Fibroblast of skin of right quadriceps (primary cell): ENCODE measurements at regions not wholly inside any gene's neighbourhood (a gene's known extent, or its start where the extent isn't known, plus 50 kb on each side); places are given as distances from the start of the nearest gene placed in this dataset.

Experiments
- DNase-seq: peaks from one replicate; pipeline ENCODE4 v3.0.0-alpha.2; 2013

DNA sequence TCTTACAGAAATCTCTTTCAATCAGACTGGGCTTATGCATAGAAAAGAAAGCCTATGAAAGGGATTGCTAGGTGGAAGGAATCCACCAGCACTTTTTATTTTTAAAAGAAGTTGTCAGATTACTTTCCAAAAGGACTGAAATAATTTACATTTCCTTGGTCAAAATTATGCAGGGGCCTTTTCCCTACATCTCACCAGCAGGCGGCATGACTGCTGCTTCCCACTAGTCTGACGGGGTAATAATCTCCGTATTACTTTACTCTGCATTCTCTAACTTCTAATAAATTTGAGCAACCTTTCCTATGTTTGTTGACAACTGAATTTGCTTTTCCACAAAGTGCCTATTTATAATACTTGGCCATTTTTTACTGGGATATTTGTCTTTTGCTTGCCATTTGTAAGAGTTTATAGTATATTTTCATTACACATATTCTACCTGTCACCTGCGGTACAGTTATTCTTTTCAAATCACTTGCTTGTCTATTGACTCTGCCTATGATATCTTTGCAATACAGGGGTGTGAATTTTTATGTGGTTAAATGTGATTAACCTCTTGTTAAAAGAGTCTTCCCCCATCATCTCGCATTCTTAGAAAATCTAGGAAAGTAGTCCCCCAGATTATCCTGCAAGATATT, 51.9 kb upstream of the USP47 start:
- peak; percentile 26 for DNase-seq

DNA sequence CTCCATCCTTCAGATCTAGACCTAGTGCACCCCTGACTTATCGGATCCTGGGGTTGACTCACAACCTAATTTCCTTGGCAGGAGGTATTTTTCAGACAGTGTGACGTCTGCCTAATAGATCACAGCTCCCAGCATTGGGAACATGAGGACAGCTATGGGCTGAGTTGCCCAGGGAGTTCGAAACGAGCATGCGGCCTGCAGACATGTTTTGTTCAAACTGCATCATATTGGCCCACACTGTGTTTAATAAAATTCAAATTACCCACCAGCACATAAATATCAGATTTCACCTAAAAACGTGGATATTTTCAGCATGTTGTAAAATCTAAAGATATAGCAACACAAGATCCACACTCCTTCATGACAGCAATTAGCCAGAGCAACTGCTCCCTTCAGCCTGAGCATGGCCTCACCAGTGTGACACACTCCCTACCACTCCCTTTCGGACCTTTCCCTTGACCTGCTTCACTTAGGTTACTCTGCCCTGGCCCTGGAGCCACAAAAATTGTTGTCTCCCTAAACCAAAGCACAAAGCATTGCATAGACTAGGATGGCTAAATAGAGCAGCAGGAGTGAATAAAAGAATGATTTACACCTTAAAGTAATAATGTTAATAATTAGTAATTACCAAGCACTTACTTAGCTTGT, 53.6 kb upstream of the USP47 start:
- DNase-seq, result no peak

DNA sequence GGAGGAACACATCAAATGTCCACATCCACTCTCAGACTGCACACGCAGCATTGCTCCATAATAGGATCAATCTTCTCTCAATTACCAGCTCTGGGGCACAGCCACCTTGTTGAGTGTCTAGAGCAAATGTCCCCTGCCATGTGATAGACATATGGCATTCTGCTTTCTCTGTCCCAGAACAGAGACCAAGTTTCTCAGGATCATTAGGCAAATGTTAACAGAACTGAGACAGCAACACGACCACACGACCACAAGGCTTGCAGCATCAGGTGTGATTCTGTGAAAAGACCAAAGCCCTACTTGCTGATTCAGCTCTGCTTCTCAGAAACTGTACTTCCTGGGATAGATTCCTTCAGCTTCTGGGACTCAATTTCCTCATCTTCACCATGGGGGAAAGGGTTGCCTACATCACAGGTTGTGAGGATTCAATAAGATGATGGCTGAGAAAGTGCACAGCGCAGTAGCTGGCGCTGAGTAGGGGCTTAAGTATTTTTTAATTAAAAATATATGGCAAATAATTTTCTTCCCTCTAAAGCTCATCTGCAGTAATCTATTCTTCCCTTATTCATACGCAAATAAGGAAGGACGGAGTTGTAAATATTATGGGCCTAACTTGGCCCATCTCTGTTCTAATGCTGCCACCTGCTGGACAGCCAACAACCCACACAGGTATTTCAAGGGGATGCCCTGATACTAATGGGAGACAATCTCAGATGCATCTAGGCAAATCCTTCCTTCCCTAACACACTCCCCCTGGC, 54.3 kb upstream of the USP47 start:
- DNase-seq, result peak; percentile 68

DNA sequence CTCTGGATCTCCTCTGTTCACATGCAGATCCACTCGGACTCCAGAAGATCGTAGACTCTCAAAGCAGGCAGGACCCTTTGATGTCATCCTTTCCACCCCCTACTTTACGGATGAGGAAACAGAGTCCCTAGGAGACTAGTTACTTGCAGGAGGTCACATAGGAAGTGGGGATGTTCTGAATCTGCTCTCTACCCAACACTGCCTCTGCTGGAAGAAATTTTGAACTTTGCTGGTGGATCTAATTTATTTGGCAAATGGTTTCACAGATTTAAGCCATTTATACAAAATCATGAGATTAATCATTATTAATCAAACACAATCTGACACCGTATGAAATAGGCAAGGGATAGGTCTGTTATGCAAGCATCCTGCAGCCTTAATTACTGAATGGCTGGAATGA, 55.0 kb upstream of the USP47 start:
- peak; percentile 22 for DNase-seq

DNA sequence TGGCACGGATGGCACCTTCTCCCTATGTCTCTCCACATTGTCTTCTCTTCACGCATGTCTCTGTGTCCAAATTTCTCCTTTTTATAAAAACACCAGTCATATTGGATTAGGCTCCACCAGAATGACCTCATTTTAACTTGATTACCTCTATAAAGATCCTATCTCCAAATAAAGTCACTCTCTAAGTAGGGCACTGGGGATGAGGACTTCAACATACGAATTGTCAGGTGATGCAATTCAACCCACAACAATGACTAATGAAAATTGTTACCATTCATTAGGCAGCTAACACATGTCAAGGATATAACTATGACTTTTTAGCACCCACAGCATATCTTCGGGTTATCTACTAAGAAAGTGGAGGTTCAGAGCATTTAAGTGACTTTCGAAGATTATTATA, 55.5 kb upstream of the USP47 start:
- peak; percentile 11 for DNase-seq

DNA sequence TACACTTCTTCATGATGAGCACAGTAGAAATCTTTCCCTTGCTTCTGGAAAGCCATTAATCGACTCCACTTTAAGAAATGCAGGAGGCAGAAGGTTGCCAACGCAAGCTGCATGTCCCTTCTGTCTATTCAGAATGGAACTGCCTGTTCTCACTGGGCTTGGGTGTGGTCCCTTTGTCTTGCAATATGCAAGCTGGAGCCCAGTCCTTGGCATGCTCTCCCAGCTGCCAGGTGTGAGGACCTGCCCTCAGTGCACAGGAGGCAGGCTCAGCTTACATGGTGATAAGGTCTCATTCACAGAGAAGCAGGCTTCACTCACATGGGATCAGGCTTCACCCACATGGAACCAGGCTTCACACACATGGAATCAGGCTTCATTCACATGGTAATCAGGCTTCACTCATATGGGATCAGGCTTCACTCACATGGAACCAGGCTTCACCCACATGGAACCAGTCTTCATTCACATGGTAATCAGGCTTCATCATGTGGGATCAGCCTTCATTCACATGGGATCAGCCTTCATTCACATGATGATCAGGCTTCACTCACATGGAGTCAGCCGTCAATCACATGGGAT, 59.2 kb upstream of the USP47 start:
- no peak for DNase-seq

DNA sequence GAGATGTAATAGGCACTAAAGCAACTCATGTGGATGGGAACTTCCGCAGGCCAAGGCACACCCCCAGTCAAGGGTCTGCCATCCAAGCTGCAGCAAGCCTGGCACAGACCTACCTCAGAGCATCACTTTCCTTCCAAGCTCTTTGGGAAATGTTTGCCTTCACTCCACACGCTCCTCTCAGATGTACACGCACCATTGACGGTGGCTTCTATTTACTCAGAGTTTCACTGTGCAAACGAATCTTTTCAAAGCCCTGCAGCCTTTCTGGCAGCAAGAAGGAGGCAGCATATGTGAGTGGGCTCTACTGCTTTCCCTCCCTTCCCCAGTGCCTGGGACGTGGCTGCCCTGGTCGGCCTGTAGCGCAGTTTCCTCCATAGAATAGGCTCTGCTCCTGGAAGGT, 60.9 kb upstream of the USP47 start:
- no peak for DNase-seq

DNA sequence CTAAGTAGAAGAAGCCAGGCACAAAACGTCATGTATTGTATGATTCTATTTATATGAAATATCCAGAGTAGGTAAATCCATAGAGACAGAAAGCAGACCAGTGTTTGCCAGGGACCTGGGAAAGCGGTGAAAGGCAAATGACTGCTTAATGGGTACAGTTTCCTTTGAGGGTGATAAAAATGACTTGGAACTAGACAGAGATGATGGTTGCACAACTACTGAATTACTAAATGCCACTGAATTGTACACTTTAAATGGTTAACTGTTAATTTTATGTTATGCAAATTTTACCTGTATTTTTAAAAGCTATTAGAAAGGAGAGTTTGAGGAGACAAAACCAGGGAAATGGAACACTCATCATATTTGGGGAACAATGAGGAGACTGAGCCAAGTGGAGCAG, 61.8 kb upstream of the USP47 start:
- DNase-seq, result no peak

DNA sequence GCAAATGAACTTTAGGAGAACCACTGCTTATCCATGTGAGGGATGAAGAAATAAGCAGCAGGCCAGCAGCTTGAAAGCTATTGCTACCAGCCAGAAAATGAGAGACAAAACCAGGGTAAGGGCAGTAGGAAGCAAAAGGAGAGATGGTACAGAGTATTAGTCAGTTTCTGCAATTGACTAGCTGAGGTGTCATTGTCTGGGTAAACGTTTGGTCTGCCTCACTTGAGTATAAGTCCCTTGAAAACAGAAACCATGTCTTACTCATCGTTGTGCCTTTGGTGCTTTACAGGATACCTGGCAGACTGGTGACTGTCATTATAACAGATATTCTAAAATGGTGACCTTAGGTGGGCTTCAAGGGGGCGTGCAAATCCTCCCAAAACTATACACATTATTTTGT, 63.9 kb upstream of the USP47 start:
- no peak for DNase-seq

DNA sequence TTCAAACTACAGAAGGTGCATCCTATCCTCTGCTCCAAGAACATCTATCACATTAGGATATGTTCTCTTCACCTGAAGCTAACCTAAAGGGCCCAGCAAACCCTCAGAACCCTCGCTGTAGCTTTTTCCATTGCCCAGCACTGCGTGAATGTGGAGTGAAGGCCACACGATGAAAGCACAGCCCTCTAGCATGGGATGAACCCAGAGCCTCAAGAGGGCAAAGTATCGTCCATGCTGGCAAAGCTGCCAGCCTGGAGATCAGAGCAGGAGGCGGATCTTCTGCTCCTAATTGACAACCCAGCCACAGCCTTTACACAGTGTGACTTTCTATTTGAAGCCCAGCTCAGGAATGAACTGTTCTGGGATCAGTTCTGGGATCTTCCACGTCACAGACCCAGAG, 65.1 kb upstream of the USP47 start:
- DNase-seq, result no peak

DNA sequence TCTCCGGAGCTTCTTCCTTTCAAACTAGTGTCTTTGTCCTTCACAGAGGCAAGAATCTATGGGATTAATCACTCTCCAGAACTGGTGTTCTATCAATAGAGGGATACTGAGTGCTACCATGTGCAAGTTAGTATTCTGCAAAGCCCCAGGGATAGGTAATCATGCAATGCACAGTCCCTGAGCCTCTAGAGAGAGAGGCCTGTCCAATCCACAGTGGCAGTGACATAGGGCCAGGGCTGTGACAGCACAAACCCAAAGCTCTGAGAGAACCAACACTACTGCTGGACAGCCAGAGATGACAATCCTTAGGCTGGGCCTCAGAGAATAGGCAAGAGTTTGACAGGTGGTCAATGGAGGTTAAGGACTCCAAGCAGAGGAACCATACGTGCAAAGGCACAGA, 66.8 kb upstream of the USP47 start:
- no peak for DNase-seq

DNA sequence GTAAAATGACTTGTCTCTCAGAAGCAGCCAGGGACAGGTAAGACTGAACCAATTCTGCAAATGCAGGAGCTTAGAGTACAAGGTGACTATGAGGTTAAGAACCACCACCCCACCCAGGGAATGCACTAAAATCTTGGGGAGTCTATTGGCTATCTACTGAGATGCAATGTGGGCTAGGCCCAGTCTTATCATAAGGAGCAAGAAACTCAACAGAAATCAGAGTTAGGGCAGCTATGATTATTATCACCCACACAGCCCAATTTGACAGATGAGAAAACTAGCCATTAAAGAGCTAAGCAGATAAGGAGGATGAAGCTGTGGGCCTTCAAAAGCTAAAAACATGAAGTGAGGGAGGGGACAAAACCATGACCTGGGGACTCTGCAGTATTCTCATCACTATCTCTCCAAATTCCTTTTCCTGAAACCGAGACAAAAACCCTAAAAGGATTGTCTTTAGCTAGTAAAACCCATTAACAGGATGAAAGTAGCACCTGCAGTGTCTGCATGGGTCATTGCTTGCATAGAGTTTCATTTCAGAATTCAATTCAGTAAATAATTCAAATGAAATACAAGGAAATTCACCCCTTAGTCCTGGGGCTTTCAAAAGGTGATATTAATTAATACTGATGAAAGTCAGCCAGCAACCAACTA, 68.8 kb upstream of the USP47 start:
- DNase-seq, result no peak

DNA sequence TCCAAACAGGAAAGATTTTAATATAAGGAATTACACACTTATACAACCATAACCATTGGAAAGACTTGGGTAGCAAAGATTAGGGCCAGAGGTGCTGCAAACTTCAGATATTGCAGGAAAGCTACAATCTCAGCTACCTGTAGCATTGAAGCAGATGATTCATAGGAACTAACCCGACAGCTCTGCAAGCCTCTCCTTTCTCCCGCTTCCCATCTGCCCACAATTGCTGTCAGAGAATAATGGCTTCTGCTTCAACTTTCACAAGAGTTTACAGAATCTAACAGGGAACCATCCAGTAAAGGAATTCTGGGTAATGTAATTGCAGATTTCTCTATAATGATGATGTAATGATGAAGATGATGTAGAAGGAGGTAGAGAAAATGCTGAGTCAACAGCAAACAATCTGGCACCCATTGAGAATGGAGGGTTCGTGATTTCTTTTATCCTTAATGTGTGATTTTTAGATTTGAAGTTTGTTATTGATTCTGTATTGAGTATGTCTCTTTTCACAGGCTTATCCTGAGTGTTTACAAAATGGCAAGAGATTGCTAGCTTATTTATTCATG, 70.8 kb upstream of the USP47 start:
- no peak for DNase-seq

DNA sequence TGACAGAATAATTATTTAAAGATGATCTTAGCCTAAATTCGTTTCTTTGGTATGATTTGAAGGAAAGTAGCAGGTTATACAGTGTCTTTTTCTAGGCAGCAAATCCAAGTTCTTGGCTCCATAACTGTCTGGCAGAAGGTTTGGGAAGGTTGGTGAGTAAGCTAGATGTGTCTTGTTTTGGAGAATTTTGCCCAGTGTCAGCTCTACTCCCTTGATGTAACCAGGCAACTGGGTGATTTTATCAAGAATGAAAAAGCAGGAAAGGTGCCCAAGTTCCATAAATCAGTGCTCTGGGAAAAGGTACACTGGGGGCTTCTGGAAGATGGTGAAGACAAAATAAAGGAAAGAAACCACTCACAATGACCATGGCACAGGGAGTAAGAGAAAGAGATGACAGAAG, 71.5 kb upstream of the USP47 start:
- no peak for DNase-seq

DNA sequence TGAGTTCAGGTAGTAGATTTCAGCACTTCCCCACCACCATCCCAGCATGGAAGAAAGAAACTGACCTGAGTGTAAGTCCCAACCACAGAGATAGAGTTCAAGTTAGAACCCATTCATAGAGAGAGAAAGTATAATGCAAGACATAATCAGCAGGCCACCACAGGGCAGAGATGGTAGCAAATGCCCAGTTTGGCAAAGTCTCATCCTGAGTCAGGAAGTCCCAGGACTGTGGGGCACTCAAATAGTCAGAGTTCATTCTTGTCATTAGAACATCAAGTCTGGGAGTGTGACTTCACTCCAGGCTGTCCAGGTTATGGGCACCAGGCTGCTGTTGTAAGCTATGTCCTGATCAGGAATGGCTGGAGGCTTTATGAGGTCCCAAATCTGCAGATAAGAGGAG, 72.0 kb upstream of the USP47 start:
- DNase-seq, result no peak

DNA sequence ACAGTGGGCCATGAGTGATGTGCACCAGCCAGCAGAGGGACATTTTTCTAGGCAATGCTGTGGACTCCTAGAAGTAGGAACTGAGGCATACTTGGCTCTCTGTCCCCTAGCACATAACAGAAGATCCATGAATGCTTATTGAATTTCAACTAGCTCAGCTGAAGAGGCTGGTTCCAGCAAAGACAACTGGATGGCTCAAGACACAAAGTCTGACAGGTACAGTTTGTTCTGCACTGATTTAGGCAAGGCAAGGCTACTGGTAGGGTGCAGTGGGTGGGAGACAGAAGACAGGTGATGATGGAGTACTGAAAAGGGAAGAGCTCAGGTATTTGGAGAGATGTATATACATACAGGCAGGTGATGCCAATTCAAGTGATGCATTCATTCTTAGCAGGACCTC, 72.4 kb upstream of the USP47 start:
- no peak for DNase-seq

DNA sequence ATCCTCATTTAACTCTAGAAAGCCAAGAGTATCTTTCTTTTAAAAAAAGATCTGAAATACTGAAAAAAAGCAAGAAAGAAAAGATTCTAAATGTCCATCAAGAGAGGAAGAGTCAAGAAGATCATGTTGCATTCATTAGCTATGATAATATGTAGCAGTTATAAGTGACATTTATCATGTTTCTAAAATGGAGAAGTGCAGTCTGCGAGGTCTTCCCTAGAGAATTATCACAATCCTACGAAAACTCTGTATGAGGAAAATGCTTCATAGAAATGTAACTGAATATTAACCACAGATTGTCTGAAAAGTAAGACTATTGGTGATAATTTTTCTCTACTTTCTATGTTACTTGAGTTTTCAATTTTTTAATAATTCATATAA, 77.4 kb upstream of the USP47 start:
- DNase-seq, result no peak

DNA sequence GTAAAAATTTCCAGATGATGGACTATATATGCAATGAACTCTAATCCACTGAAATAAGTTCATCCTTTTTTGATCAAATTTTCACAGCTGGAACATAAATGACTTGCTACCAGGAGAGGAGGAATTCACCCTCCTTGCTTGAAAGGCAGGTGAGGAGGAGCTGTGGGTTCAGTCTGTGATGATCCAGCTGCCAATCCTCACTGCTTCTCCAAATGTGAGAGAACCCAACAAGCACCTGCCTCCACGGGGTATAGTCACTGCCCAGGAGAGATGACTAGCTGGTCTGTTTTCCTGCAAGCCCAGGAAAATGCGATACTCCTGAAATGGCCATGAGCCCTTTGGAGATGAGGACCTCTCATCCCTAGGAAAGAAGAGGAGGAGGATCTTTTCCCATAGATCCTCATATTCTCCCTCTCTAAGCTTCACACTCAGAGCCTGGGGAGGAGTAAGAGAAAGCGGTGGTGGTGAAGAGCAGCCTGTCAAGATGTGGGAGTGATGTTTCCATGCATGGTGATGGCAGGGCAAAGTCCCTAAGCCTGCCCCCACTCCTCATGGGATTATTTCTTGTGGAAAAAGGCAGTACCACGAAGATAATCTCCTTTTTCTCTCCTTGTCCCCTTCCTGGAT, 77.9 kb upstream of the USP47 start:
- no peak for DNase-seq

DNA sequence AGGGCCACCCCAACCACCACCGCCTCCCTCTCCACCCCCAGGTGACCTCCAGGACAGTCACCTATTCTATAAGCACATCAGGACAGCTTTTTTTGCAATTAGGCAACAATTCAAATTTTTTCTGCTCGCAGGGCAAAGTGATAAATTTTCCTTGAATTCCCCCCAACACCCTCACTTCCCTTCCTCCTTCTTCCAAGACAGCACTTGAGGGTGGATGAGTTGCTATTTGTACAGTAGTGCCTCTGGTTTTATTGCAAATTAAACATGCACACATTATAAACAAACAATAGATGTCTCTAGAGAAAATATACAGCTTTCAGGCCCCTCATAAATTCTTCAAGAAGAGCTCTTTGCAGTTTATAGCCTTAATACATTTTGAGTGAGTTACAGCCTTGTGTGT, 80.9 kb upstream of the USP47 start:
- no peak for DNase-seq

DNA sequence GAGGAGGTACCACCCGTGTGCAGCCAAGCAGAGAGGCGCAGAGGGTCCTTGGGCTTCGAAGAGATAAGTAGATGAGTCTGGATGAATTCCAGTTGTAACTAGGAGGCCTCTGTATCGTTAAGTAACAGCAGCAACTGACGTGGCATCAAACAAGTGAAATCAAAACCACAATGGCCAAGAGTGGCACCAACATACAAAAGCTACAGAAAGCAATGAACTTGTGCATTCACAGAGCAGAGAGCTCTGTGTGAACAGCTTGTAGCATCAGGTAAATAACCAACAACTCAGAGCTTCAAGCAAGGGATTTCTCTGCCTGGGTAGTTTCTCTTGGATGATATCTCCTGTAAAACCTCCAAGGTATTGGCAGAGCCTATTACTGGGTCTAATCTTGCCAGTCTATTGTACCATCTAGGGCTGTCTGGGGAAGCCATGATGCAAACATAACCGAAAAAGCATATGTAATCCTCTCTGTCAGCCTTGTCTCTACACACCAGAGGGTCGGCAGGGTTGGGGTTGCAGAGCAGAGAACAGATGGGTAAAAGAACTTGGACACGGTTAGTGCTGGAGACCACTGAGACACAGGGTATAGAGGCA, 83.1 kb upstream of the USP47 start:
- DNase-seq, result no peak

DNA sequence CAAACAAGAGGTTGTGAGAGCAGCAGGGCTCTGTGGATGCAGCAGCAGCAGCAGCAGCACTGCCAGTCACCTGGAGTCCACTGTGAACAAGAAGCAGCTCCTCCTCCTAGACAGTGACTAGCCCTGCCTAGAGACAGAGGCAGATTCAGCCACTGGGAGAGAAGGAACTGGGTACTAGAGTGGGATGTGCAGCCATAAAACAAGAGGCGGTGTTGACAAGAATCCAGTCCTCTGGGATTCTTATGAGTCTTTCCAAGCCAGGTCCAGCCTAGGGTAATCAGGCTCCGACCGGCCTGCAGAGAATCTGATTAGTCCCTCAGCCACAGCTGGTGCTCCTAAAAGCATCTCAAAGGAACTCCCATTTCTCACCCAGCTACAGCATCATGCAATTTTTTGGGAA, 83.9 kb upstream of the USP47 start:
- DNase-seq, result peak; percentile 24

DNA sequence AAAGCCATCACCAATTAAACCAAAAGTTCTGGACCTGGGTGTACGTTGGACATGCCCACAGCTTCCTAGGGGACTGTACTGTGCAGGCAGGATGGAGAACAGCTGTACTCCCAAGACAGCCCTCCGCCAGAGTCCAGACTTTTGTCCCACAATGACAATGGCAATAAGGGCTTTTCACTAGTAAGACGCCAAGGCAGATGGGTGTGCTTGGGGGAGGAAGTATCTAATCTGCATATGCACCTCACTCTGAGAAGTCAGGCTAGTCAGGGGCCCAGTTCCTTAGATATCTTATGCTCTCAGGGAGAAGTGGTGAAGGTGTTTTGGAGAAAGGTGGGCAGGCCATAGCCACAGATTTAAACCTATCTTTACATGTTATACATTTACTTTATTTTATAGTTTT, 85.1 kb upstream of the USP47 start:
- no peak for DNase-seq
